ENCODE measurements at regions not wholly inside any gene's neighbourhood (a gene's known extent, or its start where the extent isn't known, plus 50 kb on each side); places are given as distances from the start of the nearest gene placed in this dataset.

GRCh38 chr4:53646795-53647194, 55.5 kb upstream of the LNX1 start:
- DNase-seq (ENCODE audit: low spot score) = no peak

- no peak for DNase-seq (ENCODE audit: low spot score)
Measured at GRCh38 chr4:53645108-53645507, 53.8 kb upstream of the LNX1 start.

GRCh38 chr4:53644607-53645006, 53.3 kb upstream of the LNX1 start:
- DNase-seq (ENCODE audit: low spot score) = no peak

Data from globus pallidus (tissue), 1 donor.